ENCODE measurements at regions not wholly inside any gene's neighbourhood (a gene's known extent, or its start where the extent isn't known, plus 50 kb on each side); places are given as distances from the start of the nearest gene placed in this dataset.

- TF ChIP-seq POLR2AphosphoS5 (IDR thresholded peaks at IDR 0.05; ENCODE audit: low read depth, low read length) (no peak), POLR2A (IDR thresholded peaks at IDR 0.05; ENCODE audit: low read depth, low read length) (no peak)
Observed at GRCh38 chr6:80460257-80460865, 353.9 kb downstream of the BCKDHB start.
